ENCODE measurements at regions not wholly inside any gene's neighbourhood (a gene's known extent, or its start where the extent isn't known, plus 50 kb on each side); places are given as distances from the start of the nearest gene placed in this dataset.

- no peak for TF ChIP-seq CTCF (IDR thresholded peaks at IDR 0.05; ENCODE audit: borderline replicate concordance, control extremely low read depth, extremely low read depth, insufficient read depth, missing control alignments)
- DNase-seq (ENCODE audit: low spot score), result no peak
- in situ Hi-C loops (cut with MboI; ENCODE audit: low sequenced_read_pairs, unreplicated experiment), result no loop called here
Observed at GRCh38 chr4:159476886-159477285, 374.0 kb downstream of the RAPGEF2 start.

- in situ Hi-C loops (cut with MboI; ENCODE audit: low sequenced_read_pairs, unreplicated experiment), result no loop called here
- no peak for TF ChIP-seq CTCF (IDR thresholded peaks at IDR 0.05; ENCODE audit: borderline replicate concordance, control extremely low read depth, extremely low read depth, insufficient read depth, missing control alignments)
- no peak for DNase-seq (ENCODE audit: low spot score)
Observed at GRCh38 chr4:159480826-159481225, 377.9 kb downstream of the RAPGEF2 start.

- TF ChIP-seq CTCF (IDR thresholded peaks at IDR 0.05; ENCODE audit: borderline replicate concordance, control extremely low read depth, extremely low read depth, insufficient read depth, missing control alignments), result no peak
- in situ Hi-C loops (cut with MboI; ENCODE audit: low sequenced_read_pairs, unreplicated experiment), result no loop called here
- DNase-seq (ENCODE audit: low spot score), result no peak
Observed at GRCh38 chr4:159481936-159482335, 379.1 kb downstream of the RAPGEF2 start.

- TF ChIP-seq CTCF (IDR thresholded peaks at IDR 0.05; ENCODE audit: borderline replicate concordance, control extremely low read depth, extremely low read depth, insufficient read depth, missing control alignments), result no peak
- DNase-seq (ENCODE audit: low spot score), result no peak
- in situ Hi-C loops (cut with MboI; ENCODE audit: low sequenced_read_pairs, unreplicated experiment), result no loop called here
Observed at GRCh38 chr4:159483110-159483781, 380.4 kb downstream of the RAPGEF2 start.

- DNase-seq (ENCODE audit: low spot score), result no peak
- in situ Hi-C loops (cut with MboI; ENCODE audit: low sequenced_read_pairs, unreplicated experiment), result no loop called here
- no peak for TF ChIP-seq CTCF (IDR thresholded peaks at IDR 0.05; ENCODE audit: borderline replicate concordance, control extremely low read depth, extremely low read depth, insufficient read depth, missing control alignments)
Observed at GRCh38 chr4:159483782-159484741, 381.2 kb downstream of the RAPGEF2 start.

- TF ChIP-seq CTCF (IDR thresholded peaks at IDR 0.05; ENCODE audit: borderline replicate concordance, control extremely low read depth, extremely low read depth, insufficient read depth, missing control alignments), result no peak
- in situ Hi-C loops (cut with MboI; ENCODE audit: low sequenced_read_pairs, unreplicated experiment), result no loop called here
- DNase-seq (ENCODE audit: low spot score), result no peak
Observed at GRCh38 chr4:159484864-159485263, 382.0 kb downstream of the RAPGEF2 start.

Data from GM13976 (cell line).